Lower leg skin (tissue), 3 donors: ENCODE measurements at regions not wholly inside any gene's neighbourhood (a gene's known extent, or its start where the extent isn't known, plus 50 kb on each side); places are given as distances from the start of the nearest gene placed in this dataset.

ENCODE experiments used
- CTCF ChIP-seq, 3 donors: fragments of 450-650 bp; IDR thresholded peaks; one replicate each; pipeline ENCODE4 v1.5.1; 2016; ENCODE audit warnings: antibody characterized with exemption in 3 of 3, mild to moderate bottlenecking in 3 of 3, moderate library complexity in 2 of 3
- POLR2A ChIP-seq, 2 donors: fragments of 450-650 bp; IDR thresholded peaks; one replicate each; pipeline ENCODE4 v1.6.1; 2016 to 2017; ENCODE audit warnings: antibody characterized with exemption in 2 of 2, mild to moderate bottlenecking in 1 of 2, moderate library complexity in 1 of 2

- no peak for TF ChIP-seq CTCF (IDR thresholded peaks at IDR 0.05)
- no peak for TF ChIP-seq POLR2A (IDR thresholded peaks at IDR 0.05)
Measured at GRCh38 chr1:232282498-232282897, 347.4 kb downstream of the SIPA1L2 start.
